CD14-positive monocyte (primary cell): ENCODE measurements at regions not wholly inside any gene's neighbourhood (a gene's known extent, or its start where the extent isn't known, plus 50 kb on each side); places are given as distances from the start of the nearest gene placed in this dataset.

Experiments used
- DNase-seq, 3 donors: peaks; one replicate each; pipeline ENCODE4 v3.0.0-alpha.2; 2011 to 2022
- H2AFZ ChIP-seq: 2 replicates; pipeline ENCODE4 v1.6.0; 2012; ENCODE audit warnings: mild to moderate bottlenecking, low read depth, low read length, inconsistent platforms; ENCODE audit not compliant: insufficient read depth, poor library complexity, severe bottlenecking
- H3K27ac ChIP-seq, 2 donors: 1 replicate in 1 of 2; 2 replicates in 1 of 2; pipeline ENCODE4 v1.5.1; 2012 to 2013; ENCODE audit warnings: low read length in 2 of 2, control low read depth in 1 of 2, inconsistent platforms in 1 of 2, low read depth in 1 of 2, mild to moderate bottlenecking in 1 of 2
- H3K27me3 ChIP-seq, 2 donors: one replicate each; pipeline versions ENCODE4 v1.6.0 to v1.6.1; 2011 to 2013; ENCODE audit warnings: low read length in 2 of 2; ENCODE audit not compliant: control insufficient read depth in 2 of 2, insufficient read depth in 2 of 2
- H3K36me3 ChIP-seq, 2 donors: replicated peaks in 1 of 2; 1 replicate in 1 of 2; 2 replicates in 1 of 2; pipeline versions ENCODE4 v1.5.1 to v1.6.1; 2012 to 2013; ENCODE audit warnings: low read length in 2 of 2, control low read depth in 1 of 2, inconsistent platforms in 1 of 2, mild to moderate bottlenecking in 1 of 2; ENCODE audit not compliant: insufficient read depth in 2 of 2, control insufficient read depth in 1 of 2
- H3K4me1 ChIP-seq, 2 donors: 1 replicate in 1 of 2; 2 replicates in 1 of 2; pipeline versions ENCODE4 v1.5.1 to v1.6.1; 2012 to 2013; ENCODE audit warnings: low read length in 2 of 2, control low read depth in 1 of 2, inconsistent platforms in 1 of 2, mild to moderate bottlenecking in 1 of 2, moderate library complexity in 1 of 2; ENCODE audit not compliant: insufficient read depth in 2 of 2, control insufficient read depth in 1 of 2
- H3K4me2 ChIP-seq: replicated peaks from 2 replicates; pipeline ENCODE3; 2012; ENCODE audit warnings: low read length, moderate library complexity, mild to moderate bottlenecking; ENCODE audit not compliant: poor library complexity, severe bottlenecking; ENCODE audit errors: extremely low read depth
- H3K4me3 ChIP-seq, 3 experiments: fragments of 200-600 bp in 1 of 3; sonication (generic) in 1 of 3; replicated peaks in 1 of 3; 1 replicate in 2 of 3; 2 replicates in 1 of 3; pipeline ENCODE4 v1.5.1; 2011 to 2013; ENCODE audit warnings: low read length in 3 of 3, mild to moderate bottlenecking in 3 of 3, control low read depth in 2 of 3, low read depth in 2 of 3, inconsistent platforms in 1 of 3, moderate library complexity in 1 of 3
- H3K79me2 ChIP-seq: 2 replicates; pipeline ENCODE4 v1.6.0; 2012; ENCODE audit warnings: mild to moderate bottlenecking, control low read depth, inconsistent platforms, low read length, moderate library complexity; ENCODE audit not compliant: insufficient read depth
- H3K9ac ChIP-seq: 2 replicates; pipeline ENCODE4 v1.6.0; 2017; ENCODE audit warnings: low read length, mild to moderate bottlenecking; ENCODE audit not compliant: insufficient read depth, poor library complexity, severe bottlenecking
- H3K9me3 ChIP-seq, 2 donors: replicated peaks in 1 of 2; 1 replicate in 1 of 2; 2 replicates in 1 of 2; pipeline versions ENCODE4 v1.5.1 to v1.6.1; 2012 to 2013; ENCODE audit warnings: low read length in 2 of 2, control low read depth in 1 of 2; ENCODE audit not compliant: control insufficient read depth in 1 of 2, insufficient read depth in 1 of 2
- H4K20me1 ChIP-seq: 2 replicates; pipeline ENCODE4 v1.6.0; 2012; ENCODE audit warnings: mild to moderate bottlenecking, low read length, control low read depth, moderate library complexity; ENCODE audit not compliant: insufficient read depth
- H3K27ac Mint-ChIP-seq, 7 donors: one replicate each; pipeline ENCODE4 v1.8.0; 2020; ENCODE audit warnings: mild to moderate bottlenecking in 7 of 7, mixed read lengths in 7 of 7, moderate library complexity in 6 of 7, inconsistent platforms in 2 of 7
- H3K27me3 Mint-ChIP-seq, 3 donors: one replicate each; pipeline ENCODE4 v1.8.0; 2021 to 2022; ENCODE audit warnings: low read depth in 3 of 3, mild to moderate bottlenecking in 3 of 3, mixed read lengths in 3 of 3, moderate library complexity in 3 of 3, inconsistent platforms in 1 of 3
- H3K36me3 Mint-ChIP-seq, 2 donors: one replicate each; pipeline ENCODE4 v1.8.0; 2020; ENCODE audit warnings: mixed read lengths in 2 of 2, inconsistent platforms in 1 of 2, mild to moderate bottlenecking in 1 of 2
- H3K4me1 Mint-ChIP-seq: one replicate; pipeline ENCODE4 v1.8.0; 2020; ENCODE audit warnings: mild to moderate bottlenecking, mixed read lengths
- H3K4me3 Mint-ChIP-seq, 2 donors: one replicate each; pipeline ENCODE4 v1.8.0; 2020; ENCODE audit warnings: mild to moderate bottlenecking in 2 of 2, mixed read lengths in 2 of 2, moderate library complexity in 1 of 2
- H3K9me3 Mint-ChIP-seq, 7 donors: one replicate each; pipeline ENCODE4 v1.8.0; 2020 to 2022; ENCODE audit warnings: mixed read lengths in 7 of 7, mild to moderate bottlenecking in 6 of 7, moderate library complexity in 6 of 7, inconsistent platforms in 2 of 7
- WGBS: methylation state at CpG from one replicate; pipeline ENCODE4 v1.1.5; 2013; ENCODE audit warnings: missing lambda C conversion rate; ENCODE audit not compliant: insufficient coverage; 5-methylcytosine and 5-hydroxymethylcytosine counted together
- intact Hi-C, 2 donors: fragments of 100-400 bp; cut with micrococcal nuclease; formaldehyde crosslinking; loops; one replicate each; pipeline versions ENCODE4 v1.15.0 to v1.15.1; 2023
- TF ChIP-seq, protein P1 (sequence below): fragments of 200-600 bp; IDR thresholded peaks from one replicate; pipeline ENCODE4 v1.8.0; 2022; ENCODE audit warnings: antibody characterized with exemption, mild to moderate bottlenecking

DNA sequence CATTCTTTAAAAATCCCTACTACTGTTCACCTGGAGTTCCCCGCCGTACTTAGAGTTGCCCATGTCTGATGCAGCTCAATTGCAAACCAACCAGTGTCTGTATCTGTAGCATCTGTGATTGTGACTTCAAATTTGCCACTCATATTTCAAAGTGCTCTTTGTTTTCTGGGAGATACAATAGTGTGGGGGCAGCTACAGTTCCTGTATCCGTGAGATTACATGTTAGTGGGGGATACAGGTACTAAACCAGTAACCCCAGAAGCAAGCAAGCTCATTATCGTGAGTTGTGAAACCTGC, 140.9 kb downstream of the ANKRD60 start:
- 70% methylated on average over 3 of the region's 4 CpGs for WGBS
- no peak overlapping the region for H3K9ac ChIP-seq
- intact Hi-C loops, result no loop called here
- no peaks in the 10 kb centered on the region for H3K36me3 ChIP-seq
- no peaks in the 10 kb centered on the region for H3K27me3 ChIP-seq
- Mint-ChIP-seq H3K27ac (no peak overlapping the region), H3K9me3 (no peaks in the 10 kb centered on the region), H3K4me1 (no peaks in the 10 kb centered on the region), H3K36me3 (no peaks in the 10 kb centered on the region), H3K4me3 (no peak overlapping the region), H3K27me3 (peaks cover 2 to 3% (median 2%) of the 10 kb centered on the region in 3 donors)
- H3K4me3 ChIP-seq, result no peak overlapping the region
- H3K4me2 ChIP-seq, result no peak overlapping the region
- no peaks in the 10 kb centered on the region for H3K4me1 ChIP-seq
- no peaks in the 10 kb centered on the region for H4K20me1 ChIP-seq
- no peaks in the 10 kb centered on the region for H3K79me2 ChIP-seq
- no peak for DNase-seq
- no peaks in the 10 kb centered on the region for H3K9me3 ChIP-seq
- TF ChIP-seq, protein P1, sequence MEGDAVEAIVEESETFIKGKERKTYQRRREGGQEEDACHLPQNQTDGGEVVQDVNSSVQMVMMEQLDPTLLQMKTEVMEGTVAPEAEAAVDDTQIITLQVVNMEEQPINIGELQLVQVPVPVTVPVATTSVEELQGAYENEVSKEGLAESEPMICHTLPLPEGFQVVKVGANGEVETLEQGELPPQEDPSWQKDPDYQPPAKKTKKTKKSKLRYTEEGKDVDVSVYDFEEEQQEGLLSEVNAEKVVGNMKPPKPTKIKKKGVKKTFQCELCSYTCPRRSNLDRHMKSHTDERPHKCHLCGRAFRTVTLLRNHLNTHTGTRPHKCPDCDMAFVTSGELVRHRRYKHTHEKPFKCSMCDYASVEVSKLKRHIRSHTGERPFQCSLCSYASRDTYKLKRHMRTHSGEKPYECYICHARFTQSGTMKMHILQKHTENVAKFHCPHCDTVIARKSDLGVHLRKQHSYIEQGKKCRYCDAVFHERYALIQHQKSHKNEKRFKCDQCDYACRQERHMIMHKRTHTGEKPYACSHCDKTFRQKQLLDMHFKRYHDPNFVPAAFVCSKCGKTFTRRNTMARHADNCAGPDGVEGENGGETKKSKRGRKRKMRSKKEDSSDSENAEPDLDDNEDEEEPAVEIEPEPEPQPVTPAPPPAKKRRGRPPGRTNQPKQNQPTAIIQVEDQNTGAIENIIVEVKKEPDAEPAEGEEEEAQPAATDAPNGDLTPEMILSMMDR, result peak; percentile 39
- no peak overlapping the region for H2AFZ ChIP-seq
- H3K27ac ChIP-seq, result no peak overlapping the region

DNA sequence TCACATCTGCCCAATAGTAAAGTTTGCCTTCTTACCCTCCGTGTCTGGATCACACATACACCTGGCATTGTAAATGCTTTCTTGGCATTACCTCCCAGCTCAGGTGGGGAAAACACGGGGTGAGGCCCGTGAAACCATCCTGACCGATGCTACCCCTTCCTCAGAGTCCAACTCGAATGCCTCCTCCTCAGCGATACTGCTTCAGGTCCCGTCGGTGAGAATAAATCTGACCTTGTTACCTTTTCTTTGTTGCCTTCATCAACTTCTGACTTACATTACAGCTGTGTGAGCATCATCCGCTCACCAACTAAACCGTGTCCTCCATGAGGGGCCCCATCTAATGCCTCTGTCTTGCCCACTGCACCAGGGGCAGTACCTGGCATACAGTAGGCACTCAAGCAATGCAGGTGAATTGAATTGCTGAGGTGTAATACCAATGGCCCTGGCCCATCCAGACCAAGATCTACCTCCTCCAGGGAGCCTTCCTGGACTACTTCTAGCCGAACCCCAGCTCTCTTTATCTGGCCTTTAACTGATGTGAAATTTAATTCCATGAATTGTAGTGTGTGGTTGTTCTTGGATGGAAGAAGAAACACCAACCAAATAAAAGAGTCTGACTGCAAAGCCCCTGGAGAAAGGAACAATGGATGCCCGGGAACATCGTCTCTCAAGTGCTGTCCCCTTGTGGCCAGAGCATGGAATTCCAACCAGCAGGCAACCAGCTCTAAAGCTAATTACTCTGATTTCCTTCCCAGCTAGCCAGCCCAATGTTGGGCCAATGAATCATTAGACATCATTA, 141.5 kb downstream of the ANKRD60 start:
- Histone ChIP-seq H3K9ac (no peak overlapping the region), H2AFZ (no peak overlapping the region), H3K36me3 (no peaks in the 10 kb centered on the region), H3K4me2 (no peak overlapping the region), H3K4me1 (no peaks in the 10 kb centered on the region), H3K27me3 (no peaks in the 10 kb centered on the region), H3K27ac (no peak overlapping the region), H3K9me3 (no peaks in the 10 kb centered on the region), H4K20me1 (no peaks in the 10 kb centered on the region), H3K79me2 (no peaks in the 10 kb centered on the region), H3K4me3 (no peak overlapping the region)
- Mint-ChIP-seq H3K4me3 (no peak overlapping the region), H3K4me1 (no peaks in the 10 kb centered on the region), H3K27me3 (peaks cover 2 to 3% (median 2%) of the 10 kb centered on the region in 3 donors), H3K9me3 (no peaks in the 10 kb centered on the region), H3K27ac (no peak overlapping the region), H3K36me3 (no peaks in the 10 kb centered on the region)
- intact Hi-C loops, result no loop called here
- WGBS, result 79% methylated on average over 10 of the region's 13 CpGs
- TF ChIP-seq, protein P1, result peak; percentile 79
- DNase-seq, result peak in 2 of 3 donors; percentile 3 to 6
